ENCODE measurements at regions not wholly inside any gene's neighbourhood (a gene's known extent, or its start where the extent isn't known, plus 50 kb on each side); places are given as distances from the start of the nearest gene placed in this dataset.

DNA sequence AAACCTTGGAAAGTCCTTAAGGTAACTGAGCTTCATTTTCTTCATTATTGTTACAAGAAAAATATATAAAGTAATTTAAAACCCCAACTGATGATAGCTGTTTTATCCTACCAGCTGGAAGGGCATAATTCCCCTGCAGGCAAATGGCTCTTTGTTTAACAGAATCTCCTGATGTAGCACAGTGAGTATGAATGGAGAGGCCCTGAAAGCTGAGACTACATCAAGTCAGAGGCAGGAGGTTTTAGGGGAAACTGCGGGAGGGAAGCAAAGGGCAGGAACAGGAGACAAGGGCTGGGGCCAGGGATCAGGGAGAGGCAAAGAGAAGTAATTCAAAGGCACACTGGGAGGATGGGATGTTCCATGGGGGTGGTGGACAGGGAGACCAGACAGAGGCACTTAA lies 119.0 kb upstream of the LRFN2 start:
- TF ChIP-seq CTCF (IDR thresholded peaks at IDR 0.05; ENCODE audit: extremely low read depth in 1 of 2, insufficient read depth in 1 of 2, low read depth in 1 of 2, low read length in 2 of 2) (no peak), MAX (IDR thresholded peaks at IDR 0.05; ENCODE audit: insufficient read depth, insufficient read length) (no peak), POLR2A (IDR thresholded peaks at IDR 0.05; ENCODE audit: low read depth, low read length) (no peak), JUN (IDR thresholded peaks at IDR 0.05; ENCODE audit: borderline replicate concordance, insufficient read depth, insufficient read length, low read depth) (no peak), POLR2AphosphoS5 (IDR thresholded peaks at IDR 0.05; ENCODE audit: insufficient read depth, low read depth, low read length) (no peak)
